ENCODE measurements at regions not wholly inside any gene's neighbourhood (a gene's known extent, or its start where the extent isn't known, plus 50 kb on each side); places are given as distances from the start of the nearest gene placed in this dataset.

DNA sequence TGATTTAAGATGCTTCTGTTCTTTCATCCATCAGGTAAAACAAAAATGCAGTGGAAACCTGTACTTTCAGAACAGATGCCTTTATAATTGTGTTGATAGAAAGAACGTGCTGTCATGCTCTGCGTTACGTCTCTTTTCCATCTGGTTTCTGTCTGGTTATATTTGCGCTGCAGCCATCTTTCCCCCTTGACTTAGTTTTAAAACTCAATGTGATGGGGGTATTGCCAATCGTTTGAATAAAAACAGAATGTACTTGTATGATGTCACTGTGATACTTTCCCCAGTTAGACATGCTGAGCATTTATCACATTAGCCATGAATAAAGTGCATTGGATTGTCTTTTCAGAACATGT lies 508.6 kb downstream of the ADCYAP1 start:
- intact Hi-C loops (cut with DNase I): no loop called here
- no peak for TF ChIP-seq CTCF (IDR thresholded peaks at IDR 0.05; ENCODE audit: borderline replicate concordance, extremely low read depth, insufficient read depth)
- Histone ChIP-seq H3K36me3 (ENCODE audit: control insufficient read depth in 2 of 3, insufficient read depth in 3 of 3, low read length in 3 of 3) (no peaks in the 10 kb centered on the region), H3K9me3 (ENCODE audit: control insufficient read depth in 2 of 3, insufficient read depth in 1 of 3, low read length in 3 of 3) (no peaks in the 10 kb centered on the region), H3K27me3 (ENCODE audit: control insufficient read depth, insufficient read depth, low read length) (no peaks in the 10 kb centered on the region), H3K9ac (ENCODE audit: low read length in 3 of 3) (no peak overlapping the region), H3K27ac (ENCODE audit: low read depth in 2 of 2, low read length in 2 of 2) (no peak overlapping the region), H3K4me3 (ENCODE audit: low read length in 3 of 3) (no peak overlapping the region), H3K4me1 (ENCODE audit: control insufficient read depth in 2 of 3, insufficient read depth in 2 of 3, low read depth in 1 of 3, low read length in 3 of 3) (no peaks in the 10 kb centered on the region)
- DNase-seq (no peak), FAIRE-seq (no peak)

DNA sequence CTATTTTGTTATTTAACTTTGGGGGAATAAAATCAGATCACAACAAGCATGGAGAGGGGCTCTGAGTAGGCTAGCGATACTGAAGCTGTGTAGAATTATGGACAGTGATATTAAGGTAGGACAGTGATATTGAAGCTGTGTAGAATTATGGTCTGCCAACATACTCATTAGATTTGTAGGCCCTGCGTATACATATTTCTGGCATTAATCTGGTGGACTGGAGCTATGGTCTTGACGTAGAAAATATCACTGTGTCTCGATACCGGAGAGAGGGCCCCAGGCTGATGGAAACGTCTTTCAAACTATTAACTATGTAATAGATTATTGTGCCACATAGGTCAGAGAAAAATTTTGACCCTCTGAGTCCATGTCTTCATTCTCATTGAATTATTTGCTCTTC lies 511.4 kb downstream of the ADCYAP1 start:
- DNase-seq: no peak
- intact Hi-C loops (cut with DNase I): no loop called here
- Histone ChIP-seq H3K4me3 (ENCODE audit: low read length in 3 of 3) (no peak overlapping the region), H3K27ac (ENCODE audit: low read depth in 2 of 2, low read length in 2 of 2) (no peak overlapping the region), H3K9me3 (ENCODE audit: control insufficient read depth in 2 of 3, insufficient read depth in 1 of 3, low read length in 3 of 3) (no peaks in the 10 kb centered on the region), H3K27me3 (ENCODE audit: control insufficient read depth, insufficient read depth, low read length) (no peaks in the 10 kb centered on the region), H3K4me1 (ENCODE audit: control insufficient read depth in 2 of 3, insufficient read depth in 2 of 3, low read depth in 1 of 3, low read length in 3 of 3) (no peaks in the 10 kb centered on the region), H3K9ac (ENCODE audit: low read length in 3 of 3) (no peak overlapping the region), H3K36me3 (ENCODE audit: control insufficient read depth in 2 of 3, insufficient read depth in 3 of 3, low read length in 3 of 3) (no peaks in the 10 kb centered on the region)
- no peak for FAIRE-seq
- TF ChIP-seq CTCF (IDR thresholded peaks at IDR 0.05; ENCODE audit: borderline replicate concordance, extremely low read depth, insufficient read depth): no peak

GRCh38 chr18:1421502-1421901 lies 516.8 kb downstream of the ADCYAP1 start:
- Histone ChIP-seq H3K27ac (ENCODE audit: low read depth in 2 of 2, low read length in 2 of 2) (no peak overlapping the region), H3K9me3 (ENCODE audit: control insufficient read depth in 2 of 3, insufficient read depth in 1 of 3, low read length in 3 of 3) (no peaks in the 10 kb centered on the region), H3K4me1 (ENCODE audit: control insufficient read depth in 2 of 3, insufficient read depth in 2 of 3, low read depth in 1 of 3, low read length in 3 of 3) (no peaks in the 10 kb centered on the region), H3K4me3 (ENCODE audit: low read length in 3 of 3) (no peak overlapping the region), H3K27me3 (ENCODE audit: control insufficient read depth, insufficient read depth, low read length) (no peaks in the 10 kb centered on the region), H3K36me3 (ENCODE audit: control insufficient read depth in 2 of 3, insufficient read depth in 3 of 3, low read length in 3 of 3) (no peaks in the 10 kb centered on the region), H3K9ac (ENCODE audit: low read length in 3 of 3) (no peak overlapping the region)
- DNase-seq (no peak), FAIRE-seq (no peak)
- intact Hi-C loops (cut with DNase I): no loop called here
- TF ChIP-seq CTCF (IDR thresholded peaks at IDR 0.05; ENCODE audit: borderline replicate concordance, extremely low read depth, insufficient read depth): no peak

DNA sequence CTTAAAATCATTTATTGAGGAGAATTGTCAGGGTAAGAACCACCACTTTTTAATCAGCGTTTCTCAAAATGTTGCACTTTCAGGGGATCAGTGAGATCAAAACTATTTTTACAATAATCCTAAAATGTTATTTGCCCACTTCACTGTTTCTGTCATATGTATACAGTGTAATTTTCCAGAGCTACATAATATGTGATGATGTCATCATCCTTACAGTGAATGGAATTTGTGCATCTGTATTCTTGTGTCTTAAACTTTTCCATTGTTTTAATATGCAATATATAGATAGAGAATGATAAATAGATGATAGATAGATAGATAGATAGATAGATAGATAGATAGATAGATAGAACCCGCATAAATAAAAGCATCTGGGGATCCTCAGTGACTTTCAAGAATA lies 518.0 kb downstream of the ADCYAP1 start:
- intact Hi-C loops (cut with DNase I): no loop called here
- FAIRE-seq: no peak
- Histone ChIP-seq H3K36me3 (ENCODE audit: control insufficient read depth in 2 of 3, insufficient read depth in 3 of 3, low read length in 3 of 3) (no peaks in the 10 kb centered on the region), H3K4me3 (ENCODE audit: low read length in 3 of 3) (no peak overlapping the region), H3K9ac (ENCODE audit: low read length in 3 of 3) (no peak overlapping the region), H3K27ac (ENCODE audit: low read depth in 2 of 2, low read length in 2 of 2) (no peak overlapping the region), H3K4me1 (ENCODE audit: control insufficient read depth in 2 of 3, insufficient read depth in 2 of 3, low read depth in 1 of 3, low read length in 3 of 3) (no peaks in the 10 kb centered on the region), H3K9me3 (ENCODE audit: control insufficient read depth in 2 of 3, insufficient read depth in 1 of 3, low read length in 3 of 3) (no peaks in the 10 kb centered on the region), H3K27me3 (ENCODE audit: control insufficient read depth, insufficient read depth, low read length) (no peaks in the 10 kb centered on the region)
- DNase-seq: no peak
- TF ChIP-seq CTCF (IDR thresholded peaks at IDR 0.05; ENCODE audit: borderline replicate concordance, extremely low read depth, insufficient read depth): no peak

All from kidney (tissue), 13 donors.